HG02852 (cell line): ENCODE measurements at regions not wholly inside any gene's neighbourhood (a gene's known extent, or its start where the extent isn't known, plus 50 kb on each side); places are given as distances from the start of the nearest gene placed in this dataset.
"Not testable (repeated sequence)": the region's sequence is repeated elsewhere in the genome, so short reads cannot be mapped to it uniquely, and the experiment has no call there.

Experiments used
- ATAC-seq: cut with Tn5 transposase; IDR thresholded peaks from one replicate; pipeline ENCODE4 v1.9.1; 2021; ENCODE audit warnings: mild to moderate bottlenecking, moderate library complexity; ENCODE audit not compliant: unreplicated experiment

DNA sequence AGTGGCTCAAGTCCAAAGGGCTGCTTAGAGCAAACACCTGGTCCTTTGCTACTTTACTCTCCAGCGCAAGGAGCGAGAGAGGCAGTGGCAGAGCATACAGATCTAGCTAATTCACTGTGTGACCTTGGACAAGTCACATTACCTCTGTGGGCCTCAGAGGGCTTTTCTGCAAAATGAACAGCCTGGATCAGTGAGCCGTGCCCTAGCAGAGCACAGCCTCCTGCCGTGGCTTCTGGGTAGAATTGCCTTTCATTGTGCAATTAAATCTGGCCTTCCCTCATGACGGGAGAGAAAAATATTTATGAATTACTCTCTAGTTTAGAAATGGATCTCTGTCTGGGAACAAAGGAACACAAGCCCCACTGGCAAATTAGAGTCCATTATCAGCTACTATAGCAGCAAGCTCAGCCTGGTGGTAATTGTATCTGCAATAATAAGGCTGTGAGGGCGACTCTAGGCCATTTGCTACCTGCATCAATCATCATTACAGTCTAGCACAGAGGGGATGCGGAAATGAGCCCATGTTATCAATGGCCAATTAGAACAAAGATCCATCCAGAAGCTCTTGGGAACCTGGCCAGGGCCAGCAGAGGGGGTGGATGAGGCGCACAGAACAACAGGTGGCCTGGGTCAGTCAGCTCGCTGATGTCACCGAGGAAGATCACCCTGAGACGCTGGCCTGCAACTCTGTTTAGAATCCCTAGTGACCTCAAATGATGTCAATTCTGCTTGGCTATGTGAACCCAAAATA is 114.2 kb upstream of the LY86 start:
- no peak for ATAC-seq

DNA sequence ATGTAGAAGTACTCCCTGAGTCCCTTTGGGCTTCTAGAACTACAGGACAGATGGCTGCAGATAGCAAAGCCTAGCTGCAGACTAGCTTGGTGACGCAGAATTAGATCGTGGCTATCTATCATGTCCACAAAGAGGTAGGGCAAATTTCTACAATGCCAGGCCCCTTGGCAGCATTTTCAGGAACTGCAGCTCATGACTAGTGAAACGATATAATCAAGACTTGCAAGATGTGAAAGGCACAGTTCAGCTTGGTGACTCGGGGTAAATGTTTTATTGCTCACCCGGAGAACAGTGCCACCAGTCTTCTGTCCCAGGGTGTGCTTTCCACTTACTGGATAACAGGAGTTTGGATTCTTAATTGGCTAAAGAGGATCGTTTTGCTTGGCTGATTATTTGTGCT is 108.7 kb upstream of the LY86 start:
- no peak for ATAC-seq

DNA sequence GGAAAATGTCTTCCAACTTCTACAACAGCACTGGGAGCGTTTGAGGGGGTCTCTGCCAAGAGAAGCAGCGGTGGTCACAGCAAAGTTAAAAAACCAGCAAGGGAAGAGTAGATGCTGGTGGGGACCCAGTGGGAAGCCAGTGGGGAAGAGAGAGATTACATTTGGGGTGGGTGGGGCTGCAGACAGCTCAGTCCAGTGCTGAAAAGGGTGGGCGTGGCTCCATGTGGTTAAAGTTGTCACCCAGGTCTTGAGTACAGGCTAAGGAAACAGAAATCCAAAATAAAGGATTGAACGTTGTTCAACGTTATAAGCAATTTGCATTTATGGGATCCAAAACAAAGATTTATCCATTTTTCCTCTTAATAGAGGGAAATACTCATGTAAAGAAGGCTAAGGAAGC is 106.3 kb upstream of the LY86 start:
- no peak for ATAC-seq

DNA sequence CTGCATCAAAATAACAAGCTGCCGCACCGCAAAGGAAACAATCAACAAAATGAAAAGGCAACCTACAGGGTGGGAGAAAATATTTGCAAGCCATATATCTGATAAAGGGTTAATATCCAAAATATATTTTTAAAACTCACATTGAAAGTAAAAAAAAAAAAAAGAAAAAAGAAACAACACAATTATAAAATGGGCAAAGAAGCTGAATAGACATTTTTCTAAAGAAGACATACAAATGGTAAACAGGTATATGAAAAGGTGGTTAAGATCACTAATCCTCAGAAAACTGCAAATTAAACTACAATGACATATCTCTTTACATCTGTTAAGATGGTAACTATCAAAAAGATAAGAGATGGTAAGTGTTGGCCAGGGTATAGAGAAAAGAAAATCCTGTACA is 105.4 kb upstream of the LY86 start:
- no peak for ATAC-seq

DNA sequence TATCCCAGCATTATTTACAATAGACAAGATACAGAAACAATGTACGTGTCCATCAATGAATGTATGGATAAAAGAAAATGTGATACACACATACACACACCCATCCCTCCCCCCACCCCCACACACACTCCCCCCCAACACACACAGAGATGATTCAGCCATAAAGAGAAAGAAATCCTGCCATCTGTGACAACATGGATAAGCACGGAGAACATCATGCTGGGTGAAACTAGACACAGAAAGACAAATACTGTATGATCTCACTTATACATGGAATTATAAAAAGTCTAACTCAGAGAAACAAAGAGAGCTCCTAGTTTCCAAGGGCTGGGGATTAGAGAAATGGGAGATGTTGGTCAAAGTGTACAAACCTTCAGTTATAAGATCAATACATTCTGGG is 104.8 kb upstream of the LY86 start:
- ATAC-seq: no peak

DNA sequence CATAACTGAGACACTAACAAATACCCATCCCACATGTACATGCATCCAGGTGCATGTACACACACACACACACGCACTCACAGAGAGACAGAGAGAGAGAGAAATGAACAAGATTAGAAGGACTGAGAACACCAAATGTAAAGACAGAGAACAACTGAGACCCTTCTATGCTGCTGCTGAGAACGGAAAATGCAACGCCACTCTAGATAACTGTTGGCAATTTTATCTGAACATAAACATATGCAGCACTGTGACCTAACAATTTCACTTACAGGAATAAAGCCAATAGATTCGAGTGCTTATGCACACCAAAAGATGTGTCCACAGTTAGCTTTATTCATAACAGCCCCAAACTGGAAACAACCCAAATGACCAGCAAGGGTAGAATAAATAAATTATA is 103.8 kb upstream of the LY86 start:
- no peak for ATAC-seq

DNA sequence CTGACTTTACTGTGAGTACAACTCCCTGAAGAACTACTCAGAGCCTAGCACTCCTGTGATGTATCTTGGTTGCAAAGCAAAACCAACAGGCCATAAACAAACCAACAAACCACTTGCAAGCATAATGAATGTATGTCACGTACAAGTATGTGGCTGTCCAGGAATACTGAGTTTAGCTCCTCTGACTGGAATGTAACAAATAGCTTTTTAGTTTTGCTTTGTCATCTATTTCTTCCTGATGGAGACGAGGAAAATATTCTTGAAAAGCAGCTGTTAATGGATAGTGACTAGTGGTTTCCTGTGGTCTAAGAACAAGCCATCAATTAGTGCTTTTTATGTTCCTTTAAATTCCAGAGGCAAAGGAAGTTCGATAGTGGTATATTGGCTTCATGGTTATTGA is 101.9 kb upstream of the LY86 start:
- no peak for ATAC-seq

DNA sequence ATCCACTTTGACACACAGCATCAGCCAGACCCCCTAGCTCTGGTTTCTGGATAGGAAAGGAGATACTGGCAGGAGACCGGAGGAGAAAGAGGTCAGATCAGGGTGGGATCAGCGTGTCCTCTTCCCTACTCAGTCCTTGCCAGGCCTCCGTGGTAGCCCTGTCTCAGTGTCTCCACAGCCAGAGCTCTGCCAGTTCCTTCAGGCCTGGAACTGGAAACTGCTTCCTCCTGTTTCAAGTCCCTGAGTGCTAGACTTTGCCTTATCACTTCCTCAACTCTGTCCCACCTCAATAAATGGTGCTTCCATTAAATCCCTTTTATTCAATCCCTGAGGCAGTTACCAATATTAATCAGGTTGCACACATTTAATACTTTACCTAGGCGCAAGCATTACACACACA is 96.8 kb upstream of the LY86 start:
- no peak for ATAC-seq

DNA sequence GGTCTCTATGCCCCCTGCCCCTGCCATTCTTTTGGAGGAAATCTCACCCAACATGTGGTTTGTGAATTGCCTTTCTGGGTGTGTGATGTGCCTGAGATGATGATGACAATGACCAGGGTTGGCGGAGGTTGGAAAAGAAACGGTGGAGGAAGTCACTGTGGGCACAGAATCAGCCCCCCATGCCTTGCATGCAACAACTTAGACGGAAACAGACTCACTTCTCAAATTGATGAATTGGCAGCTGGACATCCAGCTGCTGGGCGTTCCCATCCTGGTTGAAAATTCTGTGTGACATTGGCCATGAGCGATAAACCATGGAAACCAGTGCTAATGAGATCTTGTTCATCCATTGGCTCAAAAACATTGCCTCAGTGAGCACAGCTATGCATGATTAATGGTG is 95.8 kb upstream of the LY86 start:
- no peak for ATAC-seq

DNA sequence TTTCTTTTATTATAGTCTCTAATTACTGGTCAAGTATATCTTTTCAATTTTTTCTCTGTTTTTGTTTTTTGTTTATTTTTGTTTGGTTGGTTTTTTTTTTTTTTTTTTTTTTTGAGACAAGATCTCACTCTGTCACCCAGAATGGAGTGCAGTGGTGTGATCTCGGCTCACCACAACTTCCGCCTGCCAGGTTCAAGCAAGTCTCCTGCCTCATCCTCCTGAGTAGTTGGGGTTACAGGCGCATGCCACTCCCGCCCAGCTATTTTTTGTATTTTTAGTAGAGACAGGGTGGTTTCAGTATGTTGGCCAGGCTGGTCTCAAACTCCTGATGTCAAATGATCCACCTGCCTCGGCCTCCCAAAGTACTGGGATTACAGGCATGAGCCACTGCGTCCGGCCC is 94.4 kb upstream of the LY86 start:
- ATAC-seq: not testable (repeated sequence)

DNA sequence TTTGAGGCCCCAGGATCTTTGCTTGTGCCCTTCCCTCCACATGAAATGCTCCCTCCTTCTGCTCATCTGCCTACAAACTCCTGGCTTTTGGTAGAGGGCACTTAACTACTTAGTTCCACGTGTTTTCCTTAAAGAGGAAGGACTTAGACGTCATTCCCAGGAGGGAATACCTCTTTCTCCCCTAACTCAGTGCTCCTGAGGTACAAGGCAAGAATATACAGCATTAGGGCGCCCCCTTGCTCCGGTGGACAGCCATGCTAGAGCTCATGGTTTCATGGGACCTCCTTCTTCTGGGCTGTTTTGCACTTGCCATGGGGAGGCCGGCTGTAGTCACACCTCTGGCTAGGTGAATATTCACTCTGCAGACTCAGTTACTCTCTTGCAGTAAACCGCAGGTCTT is 93.8 kb upstream of the LY86 start:
- ATAC-seq: no peak

DNA sequence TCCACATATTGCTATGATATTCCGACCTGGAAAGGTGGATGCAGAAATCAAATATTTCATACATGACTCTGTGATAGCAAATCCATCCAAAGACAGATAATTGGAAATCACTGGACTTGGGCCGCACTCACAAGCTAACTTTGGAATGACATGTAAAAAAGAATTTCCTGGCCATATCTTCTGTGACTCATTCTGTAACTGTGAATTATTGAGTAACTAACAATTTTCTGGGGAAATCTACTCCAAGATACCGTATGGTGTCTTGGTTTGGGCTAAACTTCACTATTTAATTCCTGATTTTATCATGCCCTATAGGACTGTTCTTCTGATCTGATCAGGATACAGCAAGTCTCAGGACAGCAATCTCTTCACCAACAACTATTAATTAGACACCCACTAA is 92.7 kb upstream of the LY86 start:
- no peak for ATAC-seq

DNA sequence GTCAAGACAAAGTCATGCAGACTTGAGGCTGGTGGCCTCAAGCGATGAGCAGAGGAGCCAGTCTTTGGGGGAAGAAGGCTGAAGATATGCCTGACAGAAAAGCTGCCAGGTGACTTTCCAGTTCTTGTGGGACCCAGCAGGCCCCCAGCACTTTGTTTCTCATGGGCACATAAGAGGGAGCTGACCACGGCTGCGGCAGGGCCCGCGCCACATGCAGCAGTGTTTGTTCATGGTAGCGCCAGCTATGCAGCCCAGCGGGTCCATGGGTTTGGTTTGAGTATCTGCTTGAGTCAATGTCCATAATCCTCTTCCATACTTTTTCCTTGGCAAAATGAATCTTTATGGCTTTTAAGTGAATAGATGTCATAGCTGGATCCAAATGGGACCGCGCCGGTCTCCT is 91.0 kb upstream of the LY86 start:
- no peak for ATAC-seq

DNA sequence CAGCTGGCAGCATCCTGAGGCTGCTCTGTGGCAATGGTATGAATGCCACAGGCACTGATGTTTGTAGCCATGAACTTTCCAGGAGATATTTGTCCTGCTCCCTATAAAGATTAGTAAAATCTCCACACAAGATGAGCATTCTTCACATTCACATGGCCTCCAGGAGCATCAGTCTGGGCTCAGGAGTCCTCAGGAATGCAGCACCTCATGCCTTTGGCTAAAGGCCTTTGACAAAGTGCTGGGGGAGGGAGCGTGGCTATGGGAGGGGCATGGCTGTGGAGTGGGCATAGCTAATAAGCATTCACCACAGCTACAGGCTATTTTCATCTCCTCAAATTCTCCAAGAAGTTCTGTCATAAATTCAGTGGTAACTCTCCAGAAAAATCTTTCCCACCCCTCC is 90.5 kb upstream of the LY86 start:
- no peak for ATAC-seq

DNA sequence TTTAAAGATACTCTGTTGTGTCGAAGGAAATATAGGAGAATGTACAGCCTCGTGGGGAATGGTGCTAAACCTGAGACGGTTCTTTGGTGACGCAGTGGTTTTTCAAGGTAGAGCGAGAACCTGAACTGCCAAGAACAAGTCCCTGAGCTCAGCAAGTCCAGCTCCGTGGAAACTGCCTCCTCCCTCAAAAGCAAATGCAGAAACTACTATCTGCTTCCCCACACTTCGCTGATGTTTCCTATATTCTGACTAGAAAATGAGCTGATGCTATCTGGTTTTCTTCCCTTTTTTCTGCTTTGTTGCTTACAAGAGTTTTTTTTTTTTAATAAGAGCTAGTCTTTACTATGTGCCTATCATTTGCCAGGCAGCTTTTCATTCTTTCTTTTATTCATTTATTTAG is 85.3 kb upstream of the LY86 start:
- ATAC-seq: no peak

DNA sequence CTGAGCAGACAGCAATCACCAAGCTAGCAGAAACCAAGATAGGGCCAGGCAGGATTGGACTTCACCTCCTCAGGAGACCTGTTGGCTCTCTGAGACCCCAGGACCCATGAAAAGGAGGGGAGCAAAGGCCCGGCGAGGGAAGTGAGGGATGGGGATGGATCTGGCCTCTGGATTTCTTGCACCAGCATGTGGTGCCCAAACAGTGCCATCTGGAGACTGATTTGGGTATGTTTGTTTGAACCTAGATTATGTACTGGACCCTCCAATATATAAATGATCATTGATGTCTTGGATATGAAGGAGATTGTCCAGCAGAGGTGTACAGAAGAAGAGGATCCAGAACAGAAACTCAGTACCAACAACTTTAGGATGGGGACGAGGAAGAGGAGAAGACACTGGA is 83.4 kb upstream of the LY86 start:
- ATAC-seq: no peak

DNA sequence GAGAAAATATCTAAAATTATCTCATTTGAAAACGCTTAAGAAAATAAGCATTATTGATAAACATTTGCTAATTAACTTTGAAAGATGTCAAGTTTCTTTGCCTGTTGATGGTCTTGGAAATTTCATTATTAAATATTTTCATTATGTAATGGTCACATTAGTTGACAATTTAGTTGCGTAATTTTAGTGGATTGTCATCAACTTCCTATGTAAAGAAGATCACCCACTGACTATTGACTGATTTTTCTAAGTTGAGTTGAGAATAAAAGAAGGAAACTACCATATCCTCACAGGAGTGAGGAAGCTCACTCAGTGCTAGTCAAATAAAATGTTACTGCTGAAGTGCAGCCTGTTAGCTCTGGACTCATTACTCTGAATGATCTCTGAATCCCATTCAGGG is 79.9 kb upstream of the LY86 start:
- ATAC-seq: no peak

DNA sequence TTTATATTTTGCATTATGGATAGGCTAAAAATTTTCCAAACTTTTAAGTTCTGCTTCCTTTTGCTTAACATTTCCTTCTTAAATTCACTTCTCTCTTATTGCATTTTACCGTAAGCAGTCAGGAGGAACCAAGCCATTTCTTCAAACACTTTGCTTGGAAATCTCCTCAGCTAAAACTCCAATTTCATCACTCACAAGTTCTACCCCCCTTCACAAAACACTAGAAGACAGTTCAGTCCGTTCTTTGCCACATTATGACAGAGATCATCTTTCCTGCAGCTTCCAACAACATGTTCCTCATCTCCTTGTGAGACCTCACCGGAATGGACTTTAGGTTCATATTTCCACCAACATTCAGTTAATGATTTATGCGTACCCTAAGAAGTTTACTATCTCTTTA is 79.2 kb upstream of the LY86 start:
- no peak for ATAC-seq

DNA sequence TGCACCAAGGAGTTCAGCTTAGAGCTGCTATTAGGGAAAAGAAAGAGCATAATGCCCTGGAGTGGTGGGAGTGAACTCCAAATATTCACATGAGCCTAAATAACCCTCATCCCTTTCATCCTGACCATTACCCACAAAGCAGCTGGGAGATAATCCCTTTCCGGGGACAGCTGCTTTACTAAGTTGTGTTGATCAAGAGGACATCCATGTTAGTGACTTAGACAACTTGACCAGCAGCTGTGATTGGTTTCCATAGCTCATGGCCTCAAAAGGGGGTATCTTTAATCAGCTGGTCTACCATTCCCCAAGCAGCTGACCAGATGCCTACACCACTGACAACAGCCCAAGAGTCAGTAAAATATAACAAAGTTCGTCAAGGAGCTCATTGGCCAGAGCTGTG is 75.8 kb upstream of the LY86 start:
- ATAC-seq: no peak

DNA sequence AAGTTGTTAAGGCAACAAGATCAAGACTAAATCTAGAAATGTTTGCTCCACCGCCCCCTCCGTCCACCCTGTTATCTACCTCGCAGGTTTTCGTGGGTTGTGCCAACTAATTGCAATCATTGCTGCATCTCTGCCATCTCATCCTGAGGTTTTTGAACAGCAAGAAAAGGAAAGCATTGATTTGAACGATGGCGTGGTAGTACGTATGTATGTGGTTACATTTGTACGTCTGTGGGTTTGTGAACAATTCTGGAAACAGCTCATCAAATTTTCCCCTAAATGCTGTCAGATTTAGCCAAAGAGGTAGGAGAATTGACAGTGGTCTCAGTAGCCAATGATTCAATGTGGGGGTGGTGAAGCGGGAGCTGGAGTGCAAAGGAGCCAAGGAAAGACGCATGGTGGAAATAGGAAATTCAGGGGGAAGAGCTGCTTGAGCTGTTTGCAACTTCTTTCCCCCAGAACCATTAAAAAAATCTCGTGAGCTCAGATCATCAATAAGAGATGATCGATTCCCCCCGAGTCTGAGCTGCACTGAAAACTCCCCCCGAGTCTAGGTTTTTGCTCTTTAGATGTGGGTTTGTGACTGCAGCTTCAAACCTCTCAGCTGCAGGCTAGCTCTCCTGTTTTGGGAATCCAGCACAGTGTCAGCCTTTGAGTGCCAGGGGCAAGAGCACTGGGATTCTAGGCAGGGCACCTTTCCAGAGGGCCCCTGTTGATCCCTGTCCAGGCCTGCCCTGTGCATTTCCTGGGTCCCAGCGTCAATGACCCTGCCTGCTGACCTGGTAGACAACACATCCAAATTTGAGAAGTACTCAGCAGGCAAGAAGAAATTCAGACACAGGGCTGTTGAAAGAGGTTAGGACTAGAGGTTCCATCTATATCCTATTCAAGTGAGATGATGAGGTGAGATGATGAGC is 72.6 kb upstream of the LY86 start:
- peak; percentile 78 for ATAC-seq

DNA sequence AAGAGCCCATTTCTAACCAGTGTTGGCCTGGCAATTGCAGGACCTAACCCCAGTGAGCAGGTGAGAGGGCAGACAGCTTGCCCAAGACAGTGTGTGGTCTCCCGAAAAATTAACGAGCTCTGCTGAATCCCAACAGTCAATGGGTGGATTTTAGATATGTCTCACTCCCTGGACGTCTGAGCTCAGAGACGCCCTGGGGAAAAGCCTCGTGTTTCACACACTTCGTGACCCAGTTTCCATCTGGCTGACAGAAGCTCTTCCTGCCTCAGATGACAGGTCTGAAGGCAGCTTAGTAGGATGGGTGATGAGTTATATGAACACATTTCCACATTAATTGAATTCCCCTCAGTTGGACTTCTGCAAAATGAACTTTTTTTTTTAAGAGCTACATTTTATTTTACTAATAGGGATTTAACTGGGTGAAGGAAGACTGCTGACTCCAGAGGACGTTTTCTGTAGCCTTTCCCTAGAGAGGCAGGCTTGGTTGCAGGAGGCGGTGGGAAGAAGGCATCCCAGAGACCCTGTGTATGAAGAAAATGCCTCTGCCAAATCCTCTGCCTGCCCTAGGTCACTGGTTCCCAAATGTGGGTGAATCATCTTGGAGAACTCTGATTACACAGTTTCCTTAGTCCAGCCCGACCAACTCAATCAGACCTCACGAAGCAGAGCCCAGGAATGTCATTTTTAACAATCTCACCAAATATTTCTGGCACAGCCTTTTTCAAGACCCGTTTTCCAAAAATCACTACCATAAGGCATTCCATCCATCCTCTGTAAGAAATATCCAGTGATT is 71.7 kb upstream of the LY86 start:
- no peak for ATAC-seq
